ENCODE measurements at regions not wholly inside any gene's neighbourhood (a gene's known extent, or its start where the extent isn't known, plus 50 kb on each side); places are given as distances from the start of the nearest gene placed in this dataset.

DNA sequence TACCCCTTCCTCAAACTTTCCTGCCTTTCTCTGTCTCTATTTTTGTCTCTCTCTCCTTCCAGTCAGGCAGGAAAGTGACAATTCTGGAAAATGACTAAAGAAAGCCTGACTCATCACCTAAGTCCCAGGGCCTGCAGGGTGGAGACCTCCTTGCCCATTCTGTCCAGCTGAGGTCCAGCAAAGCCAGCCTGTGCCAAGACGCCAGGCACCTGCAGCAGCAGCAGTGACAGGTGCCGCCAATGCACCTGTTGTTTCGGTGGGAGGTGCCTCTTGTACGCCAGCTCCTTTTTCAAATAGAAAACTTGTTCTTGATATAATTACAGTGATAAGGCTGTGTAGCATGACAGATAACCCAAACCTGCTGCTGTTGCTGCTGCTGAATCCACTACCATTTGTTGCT lies 501.3 kb downstream of the NTRK3 start:
- TF ChIP-seq CTCF (IDR thresholded peaks at IDR 0.05), result no peak
- ATAC-seq (ENCODE audit: low FRiP score), result no peak
- no peak for DNase-seq (ENCODE audit: low spot score)

GRCh38 chr15:87753539-87753938 lies 503.0 kb downstream of the NTRK3 start:
- no peak for TF ChIP-seq CTCF (IDR thresholded peaks at IDR 0.05)
- DNase-seq (ENCODE audit: low spot score), result no peak
- ATAC-seq (ENCODE audit: low FRiP score), result no peak

DNA sequence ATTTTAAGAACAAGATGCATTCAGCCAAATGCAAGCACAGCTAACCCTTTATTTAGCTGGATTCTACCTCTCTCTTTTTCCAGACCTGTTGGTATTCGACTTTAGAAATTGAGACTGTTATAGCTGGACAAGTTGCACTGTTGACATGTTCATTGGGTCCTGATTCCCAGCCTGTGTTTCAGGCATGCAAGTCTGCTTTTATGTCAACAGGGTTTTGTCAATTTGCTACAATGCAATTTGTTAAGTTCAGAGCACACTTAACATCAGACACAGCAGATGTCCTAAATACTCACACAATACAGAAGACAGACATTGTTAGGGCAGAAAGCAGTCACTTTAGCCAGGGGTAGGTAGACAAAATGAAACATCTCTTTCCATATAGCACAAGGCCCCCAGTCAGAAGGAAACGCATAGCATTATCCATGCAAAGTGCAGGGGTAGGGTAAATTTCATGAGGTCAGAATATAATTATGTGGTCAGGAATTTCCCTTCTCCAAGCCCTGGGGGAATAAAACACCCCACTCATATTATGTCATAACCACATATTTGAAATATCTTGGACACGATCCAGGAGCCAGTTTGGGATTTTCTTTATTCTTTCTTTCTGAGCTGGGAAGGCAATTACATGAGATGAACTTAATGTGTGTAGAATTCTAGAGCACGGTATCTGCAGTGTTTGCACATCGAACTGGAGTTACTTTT lies 504.1 kb downstream of the NTRK3 start:
- TF ChIP-seq CTCF (IDR thresholded peaks at IDR 0.05), result no peak
- DNase-seq (ENCODE audit: low spot score), result no peak
- ATAC-seq (ENCODE audit: low FRiP score), result peak; percentile 87

- ATAC-seq (ENCODE audit: low FRiP score) (no peak), DNase-seq (ENCODE audit: low spot score) (no peak)
- no peak for TF ChIP-seq CTCF (IDR thresholded peaks at IDR 0.05)
Measured at GRCh38 chr15:87748483-87748882, 508.1 kb downstream of the NTRK3 start.

- DNase-seq (ENCODE audit: low spot score) (no peak), ATAC-seq (ENCODE audit: low FRiP score) (no peak)
- TF ChIP-seq CTCF (IDR thresholded peaks at IDR 0.05), result no peak
Measured at GRCh38 chr15:87747087-87747486, 509.5 kb downstream of the NTRK3 start.

DNA sequence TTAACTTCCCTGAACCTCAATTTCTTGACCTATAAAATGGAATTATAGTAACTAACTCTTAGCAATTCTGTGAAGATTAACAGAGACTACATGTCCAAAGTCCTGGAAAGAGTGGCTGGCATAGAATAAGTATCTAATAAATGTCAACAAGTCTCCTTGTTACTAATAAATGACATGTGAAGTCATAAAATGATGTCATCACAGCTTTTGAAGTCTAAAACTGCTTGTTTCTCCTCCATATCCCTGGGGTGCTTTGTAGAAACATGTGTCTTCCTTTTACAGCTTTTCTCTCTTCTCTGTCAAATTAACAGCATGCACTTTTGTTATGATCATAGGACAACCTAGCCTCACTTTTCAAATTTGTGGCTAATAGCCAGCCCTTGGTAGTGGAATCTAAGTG lies 510.2 kb downstream of the NTRK3 start:
- DNase-seq (ENCODE audit: low spot score), result no peak
- ATAC-seq (ENCODE audit: low FRiP score), result no peak
- TF ChIP-seq CTCF (IDR thresholded peaks at IDR 0.05), result no peak

DNA sequence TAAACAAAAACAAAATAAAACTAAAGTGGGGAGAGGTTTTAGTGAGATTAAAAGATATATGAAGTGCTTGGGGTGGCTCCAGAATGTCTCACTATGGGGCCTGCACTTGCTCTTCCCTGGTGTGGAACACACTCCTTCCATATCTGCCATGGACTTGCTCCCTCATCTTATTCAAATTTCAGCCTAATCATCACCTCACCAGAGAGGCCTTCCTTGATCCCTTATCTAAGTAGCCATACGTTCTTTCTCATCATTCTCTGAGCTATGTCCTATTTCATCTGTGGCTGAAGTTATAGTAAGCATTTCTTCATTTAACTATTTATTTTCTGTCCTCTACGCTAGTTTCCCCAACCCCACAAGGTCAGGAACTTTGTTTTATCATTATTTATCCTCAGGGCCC lies 511.7 kb downstream of the NTRK3 start:
- TF ChIP-seq CTCF (IDR thresholded peaks at IDR 0.05), result no peak
- ATAC-seq (ENCODE audit: low FRiP score) (no peak), DNase-seq (ENCODE audit: low spot score) (no peak)

Data from omental fat pad (tissue), 3 donors.